NCI-H526 treated with DMSO at 0.1 percent for 48 hours (cell line): ENCODE measurements at regions not wholly inside any gene's neighbourhood (a gene's known extent, or its start where the extent isn't known, plus 50 kb on each side); places are given as distances from the start of the nearest gene placed in this dataset.
"Not testable (repeated sequence)": the region's sequence is repeated elsewhere in the genome, so short reads cannot be mapped to it uniquely, and the experiment has no call there.

ENCODE experiments used
- DNase-seq: peaks from one replicate; lab custom pipeline; 2025; lab: John Stamatoyannopoulos, UW

DNA sequence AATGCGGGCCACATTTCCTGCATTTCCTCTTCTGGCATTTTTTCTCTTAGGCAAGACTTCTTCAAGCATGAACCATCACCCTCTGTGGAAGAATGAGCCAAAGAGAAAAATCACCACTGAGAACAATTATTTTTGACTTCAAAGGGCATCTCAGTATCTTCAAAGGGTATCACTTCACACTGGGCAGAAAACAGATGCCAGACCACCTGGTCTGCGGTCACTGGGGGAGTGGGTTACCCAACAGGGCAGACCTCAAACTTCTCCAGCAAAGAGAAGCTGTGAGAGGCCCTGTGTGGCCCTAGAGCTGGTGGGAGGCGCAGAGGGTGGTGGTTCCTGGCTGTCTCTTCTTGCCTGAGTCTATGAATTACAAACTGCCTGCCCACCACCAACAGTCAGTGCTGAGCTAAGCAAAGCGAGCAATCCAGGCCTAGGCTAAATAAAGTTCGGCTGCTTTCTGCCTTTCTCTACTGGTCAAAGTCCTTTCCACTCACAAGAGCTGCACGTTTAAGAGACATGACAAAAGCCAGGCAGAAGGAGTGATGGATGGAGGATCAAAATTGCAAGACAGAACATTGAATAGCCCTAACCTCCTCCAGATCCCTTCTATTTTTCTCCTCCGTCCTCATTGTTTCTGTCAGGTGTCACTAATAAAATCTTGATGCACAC is 602.7 kb upstream of the CDH5 start:
- DNase-seq, result no peak

DNA sequence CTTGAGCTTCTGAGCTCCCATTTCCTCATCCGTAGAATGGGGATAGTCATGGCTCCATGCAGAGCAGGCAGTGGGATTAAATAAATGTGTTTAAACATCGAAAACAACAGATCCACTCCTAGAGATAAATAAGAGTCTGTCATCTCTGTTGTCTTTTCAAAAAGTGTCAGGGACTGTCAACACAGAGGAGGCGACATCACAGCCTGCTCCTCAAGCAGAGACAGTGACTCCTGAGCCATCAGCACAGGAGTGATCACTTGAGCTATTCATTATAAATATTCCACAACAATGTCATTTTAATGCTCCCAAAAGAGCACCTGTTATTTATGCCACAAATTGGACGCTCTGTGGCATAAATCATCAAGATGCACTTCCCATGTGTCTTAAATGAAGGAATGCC is 605.6 kb upstream of the CDH5 start:
- DNase-seq, result no peak

DNA sequence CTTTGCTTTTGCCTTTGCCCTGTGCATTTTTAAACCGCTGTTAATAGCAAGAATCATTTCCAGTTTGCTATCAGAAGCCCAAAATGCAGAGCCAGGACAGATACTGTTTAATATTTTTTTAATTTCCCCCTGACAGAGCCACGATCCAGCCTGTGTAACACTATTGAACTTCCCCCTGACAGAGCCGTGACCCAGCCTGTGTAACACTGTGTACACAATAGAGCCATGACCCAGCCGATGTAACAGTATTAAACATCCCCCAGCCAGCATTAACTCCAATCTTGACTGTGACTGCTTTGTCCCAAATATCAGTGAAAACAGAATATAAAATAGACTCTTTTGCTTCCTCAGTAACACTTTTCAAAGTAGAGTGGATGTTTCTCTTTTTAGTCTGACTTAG is 607.9 kb upstream of the CDH5 start:
- no peak for DNase-seq

DNA sequence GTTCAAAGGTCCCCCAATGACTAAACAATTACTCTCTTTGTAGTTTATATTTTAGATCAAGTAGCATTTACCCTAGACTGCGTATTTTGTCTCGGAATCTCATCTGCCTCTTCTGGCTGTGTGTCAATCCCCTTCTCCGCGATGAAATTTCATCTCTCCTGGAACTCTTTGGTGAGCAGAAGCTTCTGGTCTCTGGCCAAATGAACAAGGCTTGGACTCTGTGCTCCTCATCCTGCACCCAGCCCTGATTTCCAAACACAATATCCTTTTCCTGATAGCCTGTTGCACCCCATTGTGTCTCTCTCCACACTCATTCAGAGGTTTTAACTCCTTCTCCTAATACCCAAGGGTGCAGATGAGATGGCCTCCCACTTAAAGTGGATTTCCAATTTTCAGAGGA is 609.4 kb upstream of the CDH5 start:
- DNase-seq, result no peak

DNA sequence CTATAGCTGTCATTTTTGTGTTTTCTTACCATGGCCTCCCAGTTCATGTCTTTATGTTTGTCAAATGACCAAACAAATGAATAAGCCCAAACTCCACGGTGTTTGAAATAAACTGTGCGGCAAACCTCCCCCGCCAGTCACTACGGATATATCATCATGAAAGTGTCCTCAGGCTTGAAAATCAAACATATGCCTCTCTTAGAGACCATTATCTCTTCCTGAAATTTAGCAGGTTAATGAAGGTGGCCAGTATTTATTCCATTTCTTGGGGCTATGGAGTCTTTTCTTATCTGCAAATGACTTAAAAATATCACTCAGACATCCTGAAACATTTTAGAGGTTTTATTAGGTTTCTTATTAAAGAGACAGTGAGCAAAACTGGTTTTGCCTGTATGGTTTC is 610.3 kb upstream of the CDH5 start:
- DNase-seq, result no peak

DNA sequence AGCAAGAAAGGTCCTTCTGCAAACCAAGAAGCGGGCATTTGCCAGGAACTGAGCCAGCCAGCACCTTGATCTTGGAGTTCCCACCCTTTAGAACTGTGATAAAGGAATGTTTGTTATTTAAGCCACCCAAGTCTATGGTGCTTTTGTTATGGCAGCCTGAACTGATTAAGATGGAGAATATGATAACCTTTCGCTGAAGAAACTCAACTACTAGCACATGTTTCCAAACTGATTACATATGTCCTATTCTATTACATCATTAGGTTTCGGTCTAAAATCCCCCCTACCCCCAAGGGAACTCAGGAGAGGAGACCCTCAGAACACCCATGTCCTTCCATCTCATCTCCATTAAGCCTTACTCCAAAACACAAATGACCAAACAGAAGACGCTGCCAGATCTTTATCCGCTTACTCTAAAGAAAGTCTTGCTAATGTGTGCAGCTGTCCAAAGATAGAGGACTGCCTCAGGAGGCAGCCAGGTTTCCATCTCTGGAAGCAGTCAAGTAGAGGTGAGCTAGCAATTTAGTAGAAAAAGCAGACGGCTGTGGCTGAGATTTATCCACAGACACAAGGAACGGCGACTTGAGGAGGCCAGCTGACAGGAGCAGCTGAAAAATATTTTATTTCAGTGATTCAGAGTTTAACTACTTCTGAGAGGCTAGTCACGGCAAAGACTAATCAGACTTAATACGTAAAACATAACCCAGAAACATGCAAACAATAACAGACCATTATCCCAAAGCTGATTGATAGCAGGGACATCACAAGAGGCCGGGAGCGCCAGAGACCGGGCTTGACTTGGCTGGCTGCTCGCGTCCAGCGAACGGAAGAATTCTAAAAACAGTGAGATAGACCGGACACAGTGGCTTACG is 611.4 kb upstream of the CDH5 start:
- DNase-seq, result no peak

DNA sequence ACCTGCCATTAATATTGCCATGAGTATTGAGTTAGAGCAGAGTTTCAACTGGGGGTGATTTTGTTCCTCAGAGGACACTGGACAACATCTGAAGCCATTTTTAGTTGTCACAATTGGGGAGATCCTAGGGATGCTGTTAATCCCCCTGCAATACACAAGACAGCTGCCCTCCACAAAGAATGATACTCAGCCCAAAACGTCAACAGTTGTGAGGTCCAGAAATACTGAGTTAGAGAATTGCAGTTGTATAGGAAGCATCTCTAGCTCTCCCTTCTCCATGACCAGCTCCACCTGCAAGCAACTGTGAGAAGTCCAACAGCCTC is 614.0 kb upstream of the CDH5 start:
- DNase-seq, result no peak

DNA sequence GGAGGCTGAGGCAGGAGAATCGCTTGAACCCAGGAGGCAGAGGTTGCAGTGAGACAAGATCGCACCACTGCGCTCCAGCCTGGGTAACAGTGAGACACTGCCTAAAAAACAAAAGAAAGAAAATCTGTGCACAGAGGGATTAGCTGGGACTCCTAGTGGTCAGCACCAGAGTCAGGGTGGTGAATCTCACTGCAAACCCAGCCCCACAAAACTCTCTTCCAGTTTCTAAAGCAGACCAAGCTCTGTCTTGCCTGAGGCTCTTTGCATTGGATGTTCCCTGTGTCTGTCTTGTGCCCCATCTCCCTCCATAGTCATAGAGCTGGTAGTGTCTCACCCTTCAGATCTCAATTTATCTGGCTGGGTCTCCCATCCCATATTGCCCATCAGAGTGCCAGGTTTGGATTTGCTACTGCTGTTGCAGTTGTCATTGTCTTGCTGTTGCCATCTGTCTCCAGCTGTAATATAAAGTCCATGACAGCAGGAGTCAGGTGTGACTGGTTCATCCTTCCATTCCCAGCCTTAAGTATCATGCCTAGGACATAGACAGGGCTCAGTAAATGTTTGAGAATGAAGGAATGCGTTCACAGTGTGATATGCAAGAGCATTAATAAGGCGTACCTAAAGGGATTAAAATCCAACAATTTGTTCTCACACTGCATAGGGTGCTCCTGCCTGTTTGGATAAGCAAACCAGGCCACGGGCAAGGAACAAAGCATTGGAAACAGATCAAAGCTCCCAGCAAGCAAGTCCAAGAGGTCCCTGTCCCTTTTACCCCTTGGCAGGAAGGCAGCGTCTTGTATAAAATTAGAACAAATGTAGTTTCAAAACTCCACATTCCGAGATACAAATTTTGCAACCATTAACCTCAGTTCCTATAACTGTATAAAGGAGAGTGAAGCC is 614.6 kb upstream of the CDH5 start:
- DNase-seq, result no peak

DNA sequence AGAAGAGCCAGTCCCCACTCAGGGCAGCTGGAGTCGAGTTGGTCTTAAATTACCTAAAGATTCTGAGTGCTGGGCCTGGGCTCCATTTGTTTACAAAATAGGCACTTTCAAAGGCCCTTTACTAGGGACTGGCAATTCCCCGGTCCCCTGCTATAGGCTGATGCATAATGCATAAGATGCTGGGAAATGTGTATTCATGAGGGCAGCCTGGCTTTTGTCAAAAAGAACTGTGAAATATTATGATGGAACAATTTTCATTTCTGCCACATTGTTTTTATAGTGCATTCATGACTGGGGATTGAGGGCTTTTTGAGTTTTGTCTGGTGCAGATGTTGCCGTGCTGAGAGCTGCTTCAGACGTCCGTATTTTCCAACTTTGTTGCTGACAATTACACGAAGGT is 617.0 kb upstream of the CDH5 start:
- no peak for DNase-seq

DNA sequence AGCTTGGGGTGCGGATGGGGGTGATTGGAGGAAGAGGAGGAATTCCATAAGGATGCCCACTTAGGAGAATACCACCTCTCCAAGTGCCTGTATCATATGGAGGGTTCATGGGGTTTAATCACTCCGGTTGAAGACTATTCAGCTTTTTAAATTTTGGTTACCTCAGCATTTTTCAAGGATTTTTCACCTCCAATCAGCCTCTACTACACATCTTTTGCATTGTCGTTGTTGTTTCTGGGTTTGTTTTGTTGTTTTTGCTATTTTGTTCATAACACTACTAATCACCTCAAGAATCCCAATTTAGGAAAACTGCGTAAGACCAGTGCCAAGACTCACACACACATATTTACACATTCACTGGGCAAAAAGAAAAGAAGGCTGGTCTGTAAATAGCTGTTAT is 619.5 kb upstream of the CDH5 start:
- no peak for DNase-seq

DNA sequence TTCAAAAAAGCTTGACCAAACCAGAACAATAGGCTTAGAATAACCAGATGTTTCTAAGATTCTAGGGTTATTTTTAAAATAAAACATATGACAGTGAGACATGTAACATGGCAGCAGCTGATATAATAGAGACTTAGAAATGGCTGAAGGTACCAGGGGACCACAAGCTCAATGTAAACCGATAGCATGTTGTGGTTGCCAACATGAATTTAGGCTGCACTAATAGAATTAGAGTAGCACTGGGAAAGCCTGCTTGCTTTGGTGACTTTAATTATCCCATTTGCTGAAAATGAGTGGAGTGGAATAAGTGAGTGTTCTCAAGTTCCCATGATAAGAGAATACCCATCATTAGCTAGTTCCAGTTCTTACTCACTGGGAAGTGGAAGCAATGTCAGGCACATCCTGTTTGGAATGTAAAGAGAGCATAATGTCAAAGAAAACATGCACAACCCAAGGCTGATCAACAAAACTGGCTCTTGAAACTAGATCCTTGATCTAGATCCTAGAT is 621.2 kb upstream of the CDH5 start:
- no peak for DNase-seq

DNA sequence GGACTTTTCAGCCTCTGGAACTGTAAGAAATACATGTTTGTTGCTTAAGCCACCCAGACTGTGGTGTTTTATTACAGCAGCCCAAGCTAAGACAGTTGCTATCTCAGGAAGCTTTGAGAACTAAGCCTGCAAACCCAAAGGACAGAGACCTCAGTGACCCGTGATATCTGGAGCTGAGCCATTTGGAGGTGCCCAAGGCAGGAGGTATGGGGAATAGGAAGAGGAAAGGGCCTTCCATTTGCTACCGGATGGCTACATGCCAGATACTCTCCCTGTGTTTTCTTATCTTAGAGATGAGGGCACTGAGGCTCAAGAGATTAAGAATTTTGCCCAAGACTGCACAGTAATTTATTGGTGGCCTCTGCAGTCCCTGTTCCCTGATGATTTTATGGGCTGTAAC is 622.1 kb upstream of the CDH5 start:
- DNase-seq, result no peak

DNA sequence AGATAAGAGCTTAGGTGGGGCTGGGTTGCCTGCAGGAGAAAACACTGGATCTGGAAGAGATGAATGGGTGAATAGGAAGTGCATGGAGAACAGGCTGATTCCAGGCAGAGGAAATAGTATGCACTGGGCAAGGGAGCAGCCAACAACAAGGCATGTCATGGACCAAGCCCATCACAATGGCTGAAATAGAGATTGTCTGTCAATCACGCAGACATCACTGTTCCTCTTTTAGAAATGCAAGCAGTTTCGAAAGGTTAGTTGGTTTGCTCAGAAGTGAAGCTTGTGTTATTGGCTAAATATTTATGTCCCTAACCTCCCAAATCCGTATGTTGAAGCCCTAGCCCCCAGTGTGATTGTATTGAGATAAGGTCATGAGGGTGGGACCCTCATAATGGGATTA is 621.7 kb upstream of the CDH11 start:
- DNase-seq, result no peak

DNA sequence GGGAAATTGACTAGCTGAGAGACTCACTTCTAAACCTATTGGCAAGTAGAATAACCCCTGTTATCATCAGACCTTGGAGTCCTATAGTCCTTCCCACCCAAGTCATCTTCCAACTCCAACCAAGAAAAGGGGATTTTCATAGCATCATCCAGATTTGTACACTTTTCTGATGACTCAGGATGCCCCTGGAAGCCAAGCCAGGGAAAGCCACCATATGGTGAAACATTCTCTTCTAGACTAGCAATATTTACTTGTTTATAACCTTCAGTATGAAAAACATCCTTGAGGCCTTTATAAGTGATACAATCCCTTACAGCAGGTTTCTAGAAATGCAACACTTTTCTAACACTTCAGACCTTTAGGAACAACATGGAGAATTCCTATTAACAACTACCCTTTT is 618.8 kb upstream of the CDH11 start:
- DNase-seq, result no peak

DNA sequence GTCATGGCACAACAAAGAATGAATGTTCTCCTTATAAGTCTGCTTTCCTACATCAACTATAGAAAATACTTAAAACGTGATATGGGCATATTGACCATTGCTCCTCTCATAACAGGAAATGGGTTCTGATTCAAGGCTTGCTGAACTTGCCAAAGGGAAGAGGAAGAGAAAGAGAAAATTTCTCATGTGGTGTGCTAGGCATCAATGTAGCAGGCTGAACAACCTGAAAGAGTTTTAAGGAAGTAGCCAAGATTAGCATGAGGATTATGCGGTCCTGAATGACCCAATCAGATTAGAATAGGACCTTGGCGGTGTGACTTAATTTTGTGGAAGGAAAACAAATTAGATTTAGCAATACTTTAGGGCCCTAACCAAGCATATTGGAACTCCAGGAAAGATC is 617.7 kb upstream of the CDH11 start:
- DNase-seq, result no peak

DNA sequence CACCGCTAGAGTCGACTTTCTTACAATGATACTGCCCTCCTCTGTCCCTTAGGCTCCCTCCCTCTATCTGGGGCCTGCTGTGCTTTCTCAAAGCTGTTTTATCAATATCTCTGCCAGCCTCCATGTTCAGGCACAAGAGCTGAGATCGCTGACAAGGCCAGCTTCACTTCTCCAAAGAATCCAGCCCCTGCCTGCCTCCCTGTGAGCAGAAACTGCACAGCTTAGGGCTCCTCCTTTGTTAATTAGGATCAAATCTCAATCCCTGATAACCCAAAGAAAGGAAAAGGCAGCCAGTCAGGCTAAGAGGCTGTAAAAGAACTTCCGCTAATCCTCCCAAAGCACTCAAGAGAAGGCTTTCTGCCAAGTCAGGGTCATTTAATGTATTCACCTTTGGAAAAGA is 616.0 kb upstream of the CDH11 start:
- DNase-seq, result no peak

DNA sequence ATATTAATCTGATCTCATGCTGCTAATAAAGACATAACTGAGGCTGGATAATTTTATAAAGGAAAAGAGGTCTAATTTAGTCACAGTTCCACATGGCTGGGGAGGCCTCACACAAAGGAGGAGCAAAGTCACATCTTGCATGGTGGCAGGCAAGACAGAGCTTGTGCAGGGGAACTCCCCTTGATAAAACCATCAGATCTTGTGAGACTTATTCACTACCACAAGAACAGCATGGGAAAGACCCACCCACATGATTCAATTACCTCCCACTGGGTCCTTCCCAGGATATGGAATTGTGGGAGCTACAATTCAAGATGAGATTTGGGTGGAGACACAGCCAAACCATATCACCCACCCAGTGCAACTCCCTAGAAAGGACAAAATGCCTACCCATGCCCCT is 613.8 kb upstream of the CDH11 start:
- not testable (repeated sequence) for DNase-seq

DNA sequence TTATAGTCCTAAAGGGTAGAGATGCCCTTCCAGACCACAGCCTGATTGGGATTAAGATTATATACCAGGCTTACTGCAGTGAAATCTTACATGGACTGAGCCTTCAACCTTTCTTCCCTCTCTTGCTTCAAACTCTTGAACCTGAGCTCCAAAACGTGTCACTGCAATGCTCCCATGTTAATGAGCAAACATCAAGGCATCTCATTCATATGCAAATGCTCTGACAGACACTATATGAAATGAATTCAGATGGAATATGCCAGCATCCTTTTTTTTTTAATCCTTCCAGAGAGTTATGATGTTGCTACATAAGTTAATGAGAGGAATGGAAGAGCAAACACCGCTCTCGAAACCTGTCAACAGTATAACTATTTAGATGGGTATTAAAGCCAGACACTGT is 611.9 kb upstream of the CDH11 start:
- DNase-seq, result no peak

DNA sequence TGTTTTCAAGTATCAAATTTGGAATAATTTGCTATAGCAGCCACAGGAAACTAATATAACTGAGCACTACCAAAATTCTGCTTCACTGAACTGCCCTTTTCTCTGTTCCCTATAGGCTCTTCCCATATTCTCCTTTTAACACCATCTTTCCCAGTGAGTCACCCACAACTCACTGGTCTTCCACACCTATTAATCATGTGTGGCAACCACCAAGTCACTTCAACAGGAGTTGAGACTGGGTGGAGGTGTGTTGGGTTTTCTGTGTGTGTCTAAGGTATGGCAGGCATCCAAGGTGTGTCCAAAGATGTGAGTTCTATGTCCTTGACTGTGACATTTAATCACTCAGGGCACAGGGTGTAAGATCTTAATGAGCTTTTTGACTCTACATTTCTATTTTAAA is 610.0 kb upstream of the CDH11 start:
- DNase-seq, result no peak

DNA sequence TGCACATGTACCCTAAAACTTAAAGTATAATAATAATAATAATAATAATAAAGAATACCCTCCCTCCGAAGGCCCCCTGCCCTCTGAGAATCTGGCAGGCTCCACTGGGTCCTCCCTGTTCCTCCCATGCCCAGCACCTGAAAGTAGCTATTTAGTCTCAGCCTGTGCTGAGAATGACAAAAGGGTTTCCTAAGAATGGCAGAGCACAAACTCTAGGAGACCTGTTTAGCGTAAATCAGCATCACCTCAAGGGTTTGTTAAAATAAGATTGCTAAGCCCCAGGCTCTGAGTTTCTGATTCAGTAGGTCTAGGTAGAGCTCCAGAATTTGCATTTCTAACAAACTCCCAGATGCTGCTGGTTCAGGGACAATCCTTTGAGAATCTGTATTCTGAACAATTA is 606.8 kb upstream of the CDH11 start:
- no peak for DNase-seq

DNA sequence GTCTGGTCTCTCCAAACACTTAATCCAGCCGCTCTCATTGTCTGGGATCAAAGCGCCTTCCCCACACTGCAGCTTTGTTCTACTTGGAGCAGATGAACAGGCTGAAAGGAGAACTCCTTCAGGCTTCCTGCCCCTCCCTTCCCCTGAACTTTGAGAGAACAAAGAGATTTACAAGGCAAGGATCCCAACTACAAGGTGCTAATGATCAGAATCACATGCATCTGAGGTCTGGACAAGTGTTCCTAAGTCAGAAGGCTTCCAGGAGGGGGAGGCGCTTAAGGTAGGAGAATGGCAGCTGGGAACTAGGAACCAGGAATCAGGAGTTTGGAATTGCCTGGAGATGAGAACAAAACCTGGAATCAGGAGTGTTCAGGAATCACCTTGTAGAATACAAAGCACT is 606.3 kb upstream of the CDH11 start:
- DNase-seq, result no peak

DNA sequence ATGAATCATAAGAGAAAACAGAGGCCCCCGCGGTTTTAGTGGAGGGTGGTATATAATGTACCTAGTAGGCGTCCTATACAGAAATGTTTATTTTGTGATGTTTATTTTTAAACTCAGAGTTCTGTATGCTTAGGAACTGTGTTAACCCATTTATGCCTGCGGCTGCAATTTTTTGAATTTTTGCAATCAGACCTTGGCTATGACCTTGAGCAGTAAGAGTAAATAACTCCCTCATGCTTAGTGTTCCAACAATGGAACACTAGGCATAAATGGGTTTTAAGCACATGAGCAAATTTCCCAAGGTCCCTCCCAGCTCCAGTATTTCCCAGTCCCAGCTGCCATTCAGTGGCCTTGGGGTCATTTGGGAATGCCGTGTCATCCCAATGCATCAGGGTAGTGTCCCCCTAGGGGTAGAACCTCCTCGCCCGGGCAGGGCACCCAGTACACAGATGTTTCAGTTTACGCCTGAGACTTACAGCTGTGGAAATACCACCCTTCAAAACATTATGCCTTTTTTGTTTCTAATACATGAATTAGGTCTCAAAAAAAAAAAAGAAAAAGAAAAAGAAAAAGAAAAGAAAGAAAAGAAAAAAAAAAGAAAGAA is 605.8 kb upstream of the CDH11 start:
- DNase-seq, result no peak
